Activated CD8-positive, alpha-beta memory T cell treated with anti-CD3 and anti-CD28 coated beads, Interleukin-2, amount 50 U/mL, for 1 hour (primary cell): ENCODE measurements at regions not wholly inside any gene's neighbourhood (a gene's known extent, or its start where the extent isn't known, plus 50 kb on each side); places are given as distances from the start of the nearest gene placed in this dataset.

Experiments used
- DNase-seq: peaks from one replicate; pipeline ENCODE4 v3.0.0-alpha.2; 2020; ENCODE audit errors: extremely low read depth

DNA sequence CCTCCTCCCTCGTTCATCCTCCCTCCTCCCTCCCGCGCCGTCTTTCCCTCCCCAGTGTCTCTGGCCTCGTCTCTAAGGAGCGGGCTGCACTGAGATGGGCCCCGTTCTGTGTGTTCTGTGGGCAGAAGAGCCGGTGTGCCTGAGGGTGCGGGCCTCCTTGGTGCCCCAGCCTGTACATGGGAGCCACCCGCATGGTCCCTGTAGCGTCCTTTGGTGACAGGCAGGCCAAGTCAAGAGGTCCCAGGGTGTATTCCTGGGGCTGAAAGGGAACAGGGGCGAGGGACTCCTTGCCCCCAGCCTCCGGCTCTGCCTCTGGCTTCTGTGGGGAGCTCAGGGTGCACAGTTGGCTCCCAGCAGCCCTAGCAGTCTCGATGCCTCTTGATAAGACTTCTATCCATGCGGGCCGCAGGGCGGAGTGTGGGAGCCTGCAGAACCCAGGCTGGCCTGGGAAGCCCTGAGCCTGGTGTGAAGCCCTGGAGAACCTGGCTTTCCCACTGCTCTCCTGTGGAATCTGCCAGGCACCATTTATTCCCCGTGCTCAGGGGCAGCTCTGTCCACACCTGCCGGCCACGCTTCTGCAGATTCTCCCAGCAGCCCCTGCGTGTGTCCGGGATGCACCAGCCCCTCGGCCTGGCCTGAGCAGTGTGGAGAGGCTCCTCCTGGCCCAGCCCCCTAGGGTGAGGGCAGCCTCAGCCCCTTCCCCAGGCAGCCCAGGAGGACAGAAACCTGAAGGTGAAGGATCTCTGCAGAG, 181.3 kb downstream of the KIF26A start:
- DNase-seq = no peak

GRCh38 chr14:104320611-104321086, 182.3 kb downstream of the KIF26A start:
- DNase-seq = no peak

GRCh38 chr14:104321088-104321801, 182.9 kb downstream of the KIF26A start:
- DNase-seq = no peak

GRCh38 chr14:104321802-104322130, 183.4 kb downstream of the KIF26A start:
- no peak for DNase-seq

DNA sequence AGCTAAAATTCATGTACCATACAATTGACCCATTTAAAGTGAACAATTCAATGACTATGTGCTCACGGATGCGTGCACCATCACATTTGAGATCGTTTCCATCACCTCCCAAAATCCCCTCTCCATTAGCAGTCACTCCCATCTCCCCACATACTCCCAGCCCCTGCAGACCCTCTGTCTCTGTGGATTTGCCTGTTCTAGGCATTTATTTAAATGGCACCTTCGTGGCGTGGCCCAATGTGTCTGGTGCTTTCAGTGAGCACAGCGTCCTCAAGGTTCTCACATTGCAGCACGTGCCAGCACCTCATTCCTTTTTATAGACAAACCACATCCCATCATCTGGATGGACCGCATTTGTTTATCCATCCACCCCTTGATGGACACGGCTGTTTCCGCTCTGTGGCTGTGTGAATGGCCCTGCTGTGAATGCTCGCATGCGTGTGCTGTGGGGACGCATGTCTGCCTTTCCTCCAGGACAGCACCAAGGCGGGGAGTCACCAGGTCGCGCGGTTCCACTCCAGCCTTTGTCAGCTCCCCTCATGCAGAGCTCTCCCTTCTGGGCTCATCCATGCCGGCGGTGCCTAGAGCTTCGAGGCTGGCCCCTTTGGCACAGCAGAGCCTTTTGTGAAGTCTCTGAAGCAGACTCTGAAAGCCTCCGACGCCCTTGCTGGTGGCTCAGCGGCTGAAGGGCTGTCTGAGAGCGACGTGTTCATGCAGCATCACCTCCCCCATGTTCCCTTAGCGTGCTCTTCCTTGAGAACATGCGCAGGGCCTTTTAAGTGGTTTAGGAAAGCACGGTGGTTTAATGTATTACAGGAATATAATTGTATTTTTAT, 184.4 kb downstream of the KIF26A start:
- DNase-seq = no peak

DNA sequence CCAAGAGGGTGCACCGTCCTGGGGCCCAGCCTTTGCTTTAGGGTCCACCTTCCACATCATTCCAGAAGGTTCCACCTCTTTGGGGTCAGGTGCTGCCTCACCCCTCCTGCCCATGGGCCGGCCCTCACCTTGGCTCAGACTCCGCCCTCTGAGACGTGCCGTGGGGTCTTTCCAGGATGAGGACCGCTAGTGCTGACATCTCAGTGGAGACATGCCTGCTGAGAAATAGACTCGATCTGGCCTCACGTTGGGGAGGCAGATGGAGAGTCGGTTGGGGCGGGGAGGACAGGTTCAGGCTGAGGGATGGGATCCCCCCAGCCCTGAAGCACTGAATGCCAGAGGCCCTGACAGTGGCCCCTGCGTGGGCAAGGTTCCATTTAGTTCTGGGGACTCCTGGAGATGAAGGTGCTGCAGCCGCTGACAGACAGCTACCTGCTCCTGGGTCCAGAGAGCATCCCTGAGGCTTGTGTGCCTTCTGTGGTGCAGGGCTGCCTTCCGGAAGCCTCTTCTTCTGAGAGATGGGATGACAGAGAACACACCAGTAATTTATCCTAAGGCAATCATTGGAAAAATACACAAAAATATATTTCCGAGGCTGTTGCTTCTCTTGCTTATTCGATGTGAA, 185.3 kb downstream of the KIF26A start:
- DNase-seq = no peak

DNA sequence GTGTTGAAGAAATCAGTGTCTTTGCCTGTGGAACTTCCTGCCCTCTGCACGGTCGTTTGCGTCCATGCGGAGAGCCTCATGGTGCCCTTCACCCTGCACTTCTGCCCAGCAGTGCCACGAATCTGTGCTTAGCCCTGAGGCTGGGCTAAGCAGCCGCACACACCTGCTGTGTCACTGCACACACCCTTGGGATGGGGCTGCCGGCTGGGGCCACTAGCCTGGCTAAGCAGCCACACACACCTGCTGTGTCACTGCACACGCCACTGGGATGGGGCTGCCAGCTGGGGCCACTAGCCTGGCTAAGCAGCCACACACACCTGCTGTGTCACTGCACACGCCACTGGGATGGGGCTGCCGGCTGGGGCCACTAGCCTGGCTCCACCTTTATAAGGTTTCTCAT, 188.5 kb downstream of the KIF26A start:
- no peak for DNase-seq

DNA sequence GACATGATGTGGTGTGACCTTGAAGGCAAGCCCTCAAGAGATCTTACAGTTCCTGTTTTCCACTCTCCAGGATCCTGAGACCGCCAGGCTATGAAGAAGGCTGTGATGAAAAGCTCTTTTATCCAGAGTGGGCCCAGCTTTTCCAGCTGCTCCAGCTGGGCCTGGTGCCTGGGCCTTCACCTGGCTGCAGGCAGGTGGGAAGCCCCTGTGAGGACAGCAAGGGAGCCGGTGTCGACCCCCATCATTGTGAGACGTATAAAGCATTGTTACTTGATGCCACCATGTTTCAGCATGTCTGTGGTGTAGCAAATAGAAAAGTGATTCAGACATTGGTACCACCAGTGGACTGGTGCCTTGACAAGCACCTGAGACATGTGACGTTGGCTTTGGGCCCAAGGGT, 190.2 kb downstream of the KIF26A start:
- DNase-seq = no peak

DNA sequence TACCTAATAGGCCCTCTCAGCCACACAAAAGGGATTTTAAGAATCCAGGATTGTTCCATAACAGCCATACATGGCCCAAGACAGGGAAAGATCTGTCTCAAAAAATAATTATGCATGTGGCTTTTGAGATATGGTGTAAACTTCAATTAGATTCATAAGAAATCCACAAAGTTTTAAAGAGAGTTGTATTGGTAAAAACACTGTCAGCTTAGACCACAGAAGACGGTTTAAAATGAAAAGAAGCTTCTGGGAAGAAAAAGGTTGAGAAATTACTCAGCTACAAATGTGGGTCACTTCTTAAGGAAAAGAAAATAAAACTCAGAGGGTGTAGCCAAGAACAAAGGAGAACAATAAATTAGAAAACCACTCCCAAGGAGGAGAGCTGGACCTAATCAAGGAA, 191.4 kb downstream of the KIF26A start:
- DNase-seq = no peak

DNA sequence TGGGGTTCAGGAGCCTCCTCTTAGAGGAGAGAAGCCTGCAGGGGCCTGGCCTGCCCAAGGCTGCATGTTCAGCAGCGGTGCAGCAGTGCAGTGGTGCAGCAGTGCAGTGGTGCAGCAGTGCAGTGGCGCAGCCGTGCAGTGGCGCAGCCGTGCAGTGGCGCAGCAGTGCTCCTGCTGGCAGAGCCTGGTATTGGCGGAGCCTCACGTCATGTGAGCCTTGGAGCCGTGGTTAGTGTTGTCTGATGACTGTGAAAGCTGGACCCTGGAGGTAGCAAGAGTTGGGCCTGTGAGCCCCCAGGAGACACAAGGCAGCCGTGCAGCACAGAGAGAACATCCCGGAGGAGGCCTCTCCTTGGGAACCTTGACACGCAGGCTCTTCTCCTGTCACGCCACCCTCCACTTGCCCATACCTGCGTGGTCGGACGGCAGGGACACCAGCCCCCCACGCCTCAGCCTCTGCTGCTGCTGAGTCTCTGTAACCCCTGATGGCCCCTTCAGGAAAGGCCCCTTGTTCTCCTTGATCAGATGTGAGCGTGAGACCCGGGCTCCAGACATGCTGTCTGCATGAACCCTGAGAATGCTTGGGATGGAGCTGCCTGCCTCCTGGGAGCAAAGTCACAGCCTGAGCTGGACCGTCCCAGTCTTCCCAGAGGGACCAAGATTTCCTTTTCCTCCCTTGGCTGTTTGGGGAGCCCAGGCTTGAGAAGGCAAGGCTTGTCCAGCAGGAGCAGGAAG, 193.7 kb downstream of the KIF26A start:
- no peak for DNase-seq

GRCh38 chr14:104332634-104333270, 194.4 kb downstream of the KIF26A start:
- DNase-seq = no peak

DNA sequence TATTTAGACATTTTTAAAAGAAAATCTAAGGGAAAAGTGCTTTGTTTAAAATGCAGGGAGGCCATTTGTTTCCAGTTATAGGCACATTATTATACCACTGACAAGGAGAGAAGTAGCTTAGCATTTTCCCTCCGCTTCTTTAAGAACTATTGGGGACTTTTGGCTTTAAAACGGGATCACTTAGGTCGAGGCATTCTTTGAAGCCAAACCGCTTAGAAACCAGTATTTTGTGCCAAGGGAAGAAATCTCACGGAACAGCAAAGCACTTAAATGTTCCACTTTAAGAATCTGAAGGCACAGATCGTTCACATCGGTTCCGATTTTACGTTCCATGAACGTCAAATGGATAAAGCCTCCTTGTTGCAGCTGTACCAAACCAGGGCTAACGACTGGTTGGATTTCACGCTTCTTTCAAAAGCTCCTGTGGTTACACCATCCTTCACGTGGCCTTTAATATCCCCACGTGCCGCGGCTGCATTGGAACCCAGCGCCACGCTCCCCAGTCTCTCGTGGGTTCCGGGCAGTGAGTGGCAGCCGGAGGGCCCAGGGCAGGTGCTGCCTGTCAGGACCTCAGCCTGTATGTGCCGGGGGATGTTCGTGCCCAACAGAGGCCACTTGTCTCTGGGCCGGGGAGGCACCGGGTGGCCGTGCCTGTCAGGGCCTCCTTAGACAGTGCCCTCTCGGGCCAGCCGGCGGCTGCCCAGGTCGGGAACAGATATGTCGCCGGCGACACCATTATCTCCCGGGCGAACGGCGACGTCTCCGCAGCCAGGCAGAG, 195.4 kb downstream of the KIF26A start:
- DNase-seq = no peak

GRCh38 chr14:104334424-104335161, 196.2 kb downstream of the KIF26A start:
- DNase-seq = no peak

DNA sequence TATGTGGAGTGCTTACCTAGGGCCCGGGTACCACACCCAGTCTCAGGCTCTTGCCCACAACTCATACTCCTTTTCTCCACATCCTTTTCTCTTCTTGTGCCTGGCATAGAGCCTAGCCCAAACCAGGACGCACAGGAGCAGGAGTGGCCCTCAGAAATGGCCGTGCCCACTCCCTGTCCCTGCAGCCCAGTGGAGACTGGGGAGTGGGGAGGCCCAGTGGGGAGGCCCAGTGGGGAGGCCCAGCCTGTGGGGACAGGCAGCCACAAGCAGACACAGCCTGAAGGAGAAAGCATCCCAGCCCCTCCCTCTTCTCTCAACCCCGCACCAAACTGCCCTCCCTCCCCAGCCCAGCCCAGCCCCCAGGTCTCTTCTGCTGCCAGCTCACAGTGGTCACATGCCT, 196.8 kb downstream of the KIF26A start:
- DNase-seq = no peak

- DNase-seq = no peak
Observed at GRCh38 chr14:104335611-104336010, 197.2 kb downstream of the KIF26A start.

DNA sequence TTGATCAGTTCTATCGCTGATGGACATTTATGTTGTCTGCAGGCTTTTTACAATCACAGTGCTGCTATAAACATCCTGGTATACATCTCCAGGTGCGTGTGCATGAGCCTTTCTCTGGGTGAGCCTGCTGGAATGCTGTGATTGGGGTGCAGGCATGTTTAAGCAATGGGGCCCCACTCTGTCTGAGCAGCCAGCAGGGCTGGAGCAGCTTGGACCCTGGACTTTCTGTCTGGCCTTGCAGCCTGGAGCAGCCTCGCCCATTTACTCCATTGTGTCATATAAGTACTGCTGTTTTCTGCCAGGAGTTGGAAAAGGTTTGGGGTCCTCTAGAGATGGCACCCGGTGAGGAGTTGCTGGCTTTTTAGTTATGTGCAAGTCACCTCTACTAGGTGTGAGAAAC, 199.0 kb downstream of the KIF26A start:
- no peak for DNase-seq

- no peak for DNase-seq
Observed at GRCh38 chr14:104339361-104339760, 201.0 kb downstream of the KIF26A start.

DNA sequence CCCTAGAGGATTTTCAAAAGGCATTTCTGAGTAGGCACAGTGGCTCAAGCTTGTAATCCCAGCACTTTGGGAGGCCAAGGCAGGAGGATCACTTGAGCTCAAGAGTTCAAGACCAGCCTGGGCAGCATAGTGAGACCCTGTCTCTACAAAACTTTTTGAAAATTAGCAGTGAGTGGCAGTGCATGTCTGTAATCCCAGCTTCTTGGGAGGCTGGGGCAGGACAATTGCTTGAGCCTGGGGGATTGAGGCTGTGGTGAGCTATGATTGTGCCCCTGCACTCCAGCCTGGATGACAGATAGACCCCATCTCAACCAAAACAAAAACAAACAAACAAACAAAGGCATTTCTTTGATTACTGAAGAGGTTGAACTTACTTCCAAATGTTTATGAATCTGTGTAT, 201.4 kb downstream of the KIF26A start:
- no peak for DNase-seq
